HUES6 (cell line): ENCODE measurements at regions not wholly inside any gene's neighbourhood (a gene's known extent, or its start where the extent isn't known, plus 50 kb on each side); places are given as distances from the start of the nearest gene placed in this dataset.

Source experiments
- H3K27ac ChIP-seq: 2 replicates; pipeline ENCODE4 v1.7.0; 2013; ENCODE audit warnings: low read depth, mild to moderate bottlenecking, low read length, inconsistent platforms
- H3K27me3 ChIP-seq: 2 replicates; pipeline ENCODE4 v1.6.1; 2013; ENCODE audit warnings: low read length; ENCODE audit not compliant: control insufficient read depth, insufficient read depth
- H3K36me3 ChIP-seq: 2 replicates; pipeline ENCODE4 v1.6.1; 2013; ENCODE audit warnings: low read length; ENCODE audit not compliant: control insufficient read depth, insufficient read depth
- H3K4me1 ChIP-seq: 2 replicates; pipeline ENCODE4 v1.6.1; 2013; ENCODE audit warnings: low read length; ENCODE audit not compliant: control insufficient read depth, insufficient read depth
- H3K4me3 ChIP-seq: 2 replicates; pipeline ENCODE4 v1.5.1; 2013; ENCODE audit warnings: low read depth, low read length
- H3K9ac ChIP-seq: one replicate; pipeline ENCODE4 v1.6.1; 2013; ENCODE audit warnings: mild to moderate bottlenecking, low read length
- H3K9me3 ChIP-seq: 2 replicates; pipeline ENCODE4 v1.6.1; 2013; ENCODE audit warnings: low read depth, low read length; ENCODE audit not compliant: control insufficient read depth, insufficient read depth

DNA sequence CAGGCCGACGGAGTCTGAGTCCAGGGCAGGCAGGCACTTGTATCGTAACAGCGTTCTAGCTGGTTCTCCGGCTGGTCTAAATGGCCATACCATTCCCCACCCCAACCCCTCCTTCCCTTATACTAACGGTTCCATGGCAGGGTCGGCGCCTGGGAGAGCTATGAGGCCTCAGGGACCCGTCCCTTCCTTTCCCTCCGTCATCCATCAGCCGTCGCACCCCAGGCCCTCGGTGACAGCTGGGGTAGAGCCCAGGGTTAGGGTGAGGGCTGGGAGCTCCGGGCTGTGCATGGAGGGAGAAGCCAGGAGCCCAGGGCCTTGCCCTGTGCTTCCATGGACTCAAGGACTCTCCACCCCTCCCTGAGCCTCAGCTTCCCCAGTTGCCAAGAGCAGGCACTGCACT, 101.4 kb downstream of the RBFOX3 start:
- H3K27ac ChIP-seq = no peak overlapping the region
- H3K36me3 ChIP-seq = no peaks in the 10 kb centered on the region
- H3K9ac ChIP-seq = no peak overlapping the region
- H3K4me3 ChIP-seq = no peak overlapping the region
- H3K27me3 ChIP-seq = no peaks in the 10 kb centered on the region
- H3K9me3 ChIP-seq = peaks cover 14% of the 10 kb centered on the region; the same call in 1 of the 2 replicates
- no peaks in the 10 kb centered on the region for H3K4me1 ChIP-seq

DNA sequence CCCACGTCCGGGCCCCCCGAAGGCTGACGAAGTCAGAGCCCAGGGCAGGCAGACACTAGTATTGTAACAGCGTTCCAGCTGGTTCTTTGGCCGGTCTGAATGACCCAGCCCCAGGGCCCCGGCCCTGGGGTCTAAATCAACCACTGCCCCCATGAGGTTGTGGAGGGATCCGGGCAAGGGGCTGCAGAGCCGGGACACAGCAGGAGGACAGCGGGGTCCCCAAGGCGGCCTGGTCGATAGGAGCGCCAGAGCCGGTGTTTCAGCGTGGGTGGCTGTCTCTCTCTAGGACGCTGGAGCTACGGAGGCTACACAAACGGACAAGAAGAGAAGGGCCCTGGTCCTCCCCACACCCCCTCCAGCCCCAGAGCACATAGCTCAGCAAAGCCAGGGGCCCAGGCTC, 101.8 kb downstream of the RBFOX3 start:
- H3K27me3 ChIP-seq = no peaks in the 10 kb centered on the region
- no peaks in the 10 kb centered on the region for H3K4me1 ChIP-seq
- no peak overlapping the region for H3K9ac ChIP-seq
- no peaks in the 10 kb centered on the region for H3K36me3 ChIP-seq
- H3K4me3 ChIP-seq = no peak overlapping the region
- H3K9me3 ChIP-seq = peaks cover 14% of the 10 kb centered on the region; the same call in 1 of the 2 replicates
- no peak overlapping the region for H3K27ac ChIP-seq

DNA sequence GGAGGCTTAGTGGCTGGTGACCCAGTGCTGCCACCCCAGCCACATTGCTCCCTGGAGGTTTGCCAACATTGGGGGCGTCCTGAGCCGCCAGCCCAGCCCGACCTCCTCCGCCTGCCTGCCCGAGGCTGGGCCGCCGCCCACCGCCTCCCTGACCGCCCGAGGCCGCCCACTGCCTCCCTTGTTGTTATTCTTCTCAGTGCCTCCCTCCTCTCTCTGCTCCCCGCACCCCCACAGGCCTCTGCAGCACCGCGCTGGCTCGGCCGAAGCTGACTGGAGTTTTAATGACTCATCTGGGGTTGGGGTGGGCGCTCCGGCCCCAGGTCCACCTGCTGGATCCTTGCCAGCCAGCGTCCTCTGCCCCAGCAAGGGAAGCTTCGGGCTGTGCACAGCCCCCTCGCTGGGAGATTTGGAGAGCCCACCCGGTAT, 102.5 kb downstream of the RBFOX3 start:
- H3K27ac ChIP-seq = no peak overlapping the region
- H3K9ac ChIP-seq = no peak overlapping the region
- H3K9me3 ChIP-seq = peaks cover 12% of the 10 kb centered on the region; the same call in 1 of the 2 replicates
- H3K4me1 ChIP-seq = no peaks in the 10 kb centered on the region
- H3K4me3 ChIP-seq = no peak overlapping the region
- H3K36me3 ChIP-seq = no peaks in the 10 kb centered on the region
- no peaks in the 10 kb centered on the region for H3K27me3 ChIP-seq

DNA sequence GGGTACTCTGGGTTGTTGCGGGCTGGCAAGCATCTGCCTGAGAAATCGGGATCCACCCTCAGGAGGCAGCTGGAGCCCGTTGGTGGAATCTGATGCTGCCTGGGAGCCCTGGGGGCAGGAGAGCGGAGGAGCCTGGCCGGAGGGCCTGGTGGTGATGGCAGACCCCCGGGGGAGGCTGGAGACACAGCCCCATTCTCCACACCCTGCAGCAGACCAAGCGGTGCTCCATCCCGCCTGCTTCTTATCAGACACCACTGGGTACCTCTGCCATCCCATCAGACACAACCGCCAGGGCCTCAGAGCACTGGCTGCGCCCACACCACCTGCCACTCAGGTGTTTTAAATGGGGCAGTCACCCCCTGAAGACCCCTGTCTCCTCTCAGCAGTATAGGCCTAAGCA, 103.9 kb downstream of the RBFOX3 start:
- H3K4me1 ChIP-seq = no peaks in the 10 kb centered on the region
- no peak overlapping the region for H3K27ac ChIP-seq
- H3K36me3 ChIP-seq = no peaks in the 10 kb centered on the region
- no peak overlapping the region for H3K9ac ChIP-seq
- H3K27me3 ChIP-seq = no peaks in the 10 kb centered on the region
- H3K4me3 ChIP-seq = no peak overlapping the region
- H3K9me3 ChIP-seq = peaks cover 4% of the 10 kb centered on the region; the same call in 1 of the 2 replicates

DNA sequence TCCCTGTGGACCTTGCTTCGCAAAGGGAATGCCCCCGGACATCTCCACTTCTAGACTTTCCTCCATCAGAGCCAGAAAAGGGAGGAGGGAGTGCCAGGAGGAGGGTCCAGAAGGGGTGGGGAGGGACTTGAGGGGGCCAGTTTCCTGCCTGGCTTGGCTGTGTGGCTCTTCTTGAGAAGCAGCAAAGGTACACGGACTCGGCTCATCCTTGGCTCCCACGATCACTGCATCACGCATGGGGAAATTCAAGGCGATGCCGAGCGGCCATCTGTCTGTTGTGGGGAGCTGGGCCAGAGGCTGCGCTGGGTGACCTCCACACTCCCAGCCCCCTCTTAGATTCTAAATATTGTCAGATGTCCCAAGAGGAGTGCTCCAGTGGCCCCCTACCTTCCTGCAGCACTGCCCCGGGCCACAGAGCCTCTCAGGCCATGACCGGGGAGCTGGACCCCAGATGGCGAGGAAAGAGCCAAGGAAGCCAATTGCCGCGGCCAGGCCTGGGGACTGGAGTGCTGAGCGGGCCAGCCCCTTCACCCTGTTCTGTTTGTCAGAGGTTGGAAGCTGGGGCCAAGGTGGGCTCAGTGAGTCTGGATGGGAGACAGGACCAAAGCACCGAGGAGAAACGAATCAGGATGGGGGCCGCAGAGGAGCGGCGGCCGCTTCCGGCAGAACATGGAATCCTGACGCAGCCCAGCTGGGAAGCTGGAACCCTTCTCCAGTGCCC, 104.5 kb downstream of the RBFOX3 start:
- Histone ChIP-seq H3K36me3 (no peaks in the 10 kb centered on the region), H3K9me3 (peaks cover 4% of the 10 kb centered on the region; the same call in 1 of the 2 replicates), H3K27me3 (no peaks in the 10 kb centered on the region), H3K4me1 (no peaks in the 10 kb centered on the region; the same call in 1 of the 2 replicates), H3K27ac (no peak overlapping the region), H3K9ac (no peak overlapping the region), H3K4me3 (no peak overlapping the region)

DNA sequence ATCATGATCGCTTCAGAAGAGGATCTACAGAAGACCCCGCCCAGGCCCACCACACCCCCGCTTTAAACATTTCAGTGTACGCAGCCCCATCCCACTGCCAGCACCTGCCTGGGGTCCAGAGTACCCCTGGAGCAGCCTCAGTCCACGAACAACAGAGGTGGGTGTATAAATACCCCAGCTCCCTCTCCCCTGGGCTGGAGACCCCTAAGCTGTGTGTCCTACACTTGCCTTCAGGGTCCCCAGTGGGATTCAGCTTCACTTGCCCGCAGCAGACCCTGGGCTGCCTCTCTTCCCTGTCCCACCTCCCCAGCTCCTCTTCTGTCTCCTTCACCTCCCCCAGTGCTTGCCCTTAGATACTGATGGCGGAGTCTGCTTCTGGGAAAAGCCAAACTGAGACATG, 105.7 kb downstream of the RBFOX3 start:
- Histone ChIP-seq H3K36me3 (no peaks in the 10 kb centered on the region), H3K27ac (no peak overlapping the region), H3K4me1 (peaks cover 4% of the 10 kb centered on the region; the same call in 1 of the 2 replicates), H3K9ac (no peak overlapping the region), H3K9me3 (no peaks in the 10 kb centered on the region), H3K4me3 (no peak overlapping the region), H3K27me3 (no peaks in the 10 kb centered on the region)

DNA sequence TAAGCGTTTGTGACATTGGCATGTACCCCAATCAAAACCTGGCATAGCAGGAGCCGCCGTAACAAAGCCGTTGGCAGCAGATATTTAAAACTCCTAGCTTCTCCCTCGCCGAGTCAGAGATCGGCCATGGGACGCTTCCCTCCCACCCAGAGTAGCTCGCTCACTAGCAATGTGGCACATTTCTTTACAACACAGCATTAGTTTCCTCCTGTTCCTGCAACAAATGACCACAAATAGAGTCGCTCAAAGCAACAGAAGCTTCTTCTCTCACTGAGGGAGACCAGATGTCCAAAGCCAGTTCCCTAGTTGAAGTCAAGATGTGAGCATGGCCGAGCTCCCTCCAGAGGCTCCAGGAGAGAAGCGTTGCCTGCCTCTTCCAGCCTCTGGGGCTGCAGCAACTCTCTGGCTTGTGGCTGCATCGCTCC, 106.7 kb downstream of the RBFOX3 start:
- no peak overlapping the region for H3K4me3 ChIP-seq
- no peaks in the 10 kb centered on the region for H3K36me3 ChIP-seq
- peaks cover 4% of the 10 kb centered on the region; the same call in 1 of the 2 replicates for H3K4me1 ChIP-seq
- no peaks in the 10 kb centered on the region for H3K27me3 ChIP-seq
- no peaks in the 10 kb centered on the region for H3K9me3 ChIP-seq
- no peak overlapping the region for H3K9ac ChIP-seq
- no peak overlapping the region for H3K27ac ChIP-seq

DNA sequence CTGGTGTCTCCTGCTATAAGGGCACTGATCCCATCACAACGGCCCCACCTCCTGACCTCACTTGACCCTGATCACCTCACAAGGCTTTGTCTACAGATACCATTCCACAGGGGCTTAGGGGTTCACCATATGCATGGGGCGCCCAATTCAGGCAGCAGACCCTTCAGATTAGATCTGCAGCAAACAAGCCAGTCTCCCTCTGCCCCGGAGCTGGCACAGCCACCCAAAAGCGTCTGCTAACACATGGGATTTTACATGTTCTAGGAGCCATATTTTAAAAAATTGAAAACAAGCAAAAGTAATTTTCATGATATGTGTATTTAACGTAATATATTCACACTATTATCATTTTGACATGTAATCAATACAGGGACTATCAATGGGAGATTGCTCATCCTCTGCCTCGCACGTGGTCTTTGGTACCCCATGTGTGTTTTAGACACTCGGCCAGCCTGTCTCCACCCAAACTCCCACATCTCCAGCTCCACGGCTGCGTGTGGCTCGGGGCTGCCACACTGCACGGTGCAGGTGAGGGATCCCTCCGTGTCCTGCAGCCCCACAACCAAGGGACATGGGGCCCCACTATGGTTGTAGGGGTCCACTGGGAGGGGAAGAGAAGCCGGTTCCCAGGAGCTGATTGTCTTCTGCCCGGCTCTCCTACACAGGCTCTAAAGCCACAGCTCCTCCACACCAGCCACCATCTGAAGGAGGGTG, 107.6 kb downstream of the RBFOX3 start:
- no peaks in the 10 kb centered on the region for H3K9me3 ChIP-seq
- no peak overlapping the region for H3K9ac ChIP-seq
- no peaks in the 10 kb centered on the region for H3K27me3 ChIP-seq
- H3K4me3 ChIP-seq = no peak overlapping the region
- no peak overlapping the region for H3K27ac ChIP-seq
- H3K36me3 ChIP-seq = no peaks in the 10 kb centered on the region
- peaks cover 4% of the 10 kb centered on the region; the same call in 1 of the 2 replicates for H3K4me1 ChIP-seq

DNA sequence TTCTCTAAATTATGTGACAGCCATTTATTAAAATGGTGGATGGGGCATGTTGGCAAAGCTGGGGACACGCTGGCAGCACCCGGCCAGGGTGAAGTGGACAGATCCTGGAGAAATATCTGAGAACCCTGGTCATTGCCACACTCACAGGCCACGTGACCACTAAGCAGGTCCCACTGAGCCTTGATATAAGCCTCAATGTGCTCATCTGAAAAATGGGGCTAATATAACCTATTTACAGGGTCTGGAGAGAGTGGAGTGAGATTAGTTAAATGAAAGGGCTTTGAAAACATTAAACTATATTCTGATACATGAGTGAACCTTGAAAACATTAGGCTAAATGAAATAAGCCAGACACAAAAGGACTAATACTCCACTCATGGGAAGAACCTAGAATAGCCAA, 108.9 kb downstream of the RBFOX3 start:
- Histone ChIP-seq H3K9me3 (no peaks in the 10 kb centered on the region), H3K27me3 (no peaks in the 10 kb centered on the region), H3K4me3 (no peak overlapping the region), H3K36me3 (no peaks in the 10 kb centered on the region), H3K4me1 (peaks cover 4% of the 10 kb centered on the region; the same call in 1 of the 2 replicates), H3K9ac (no peak overlapping the region), H3K27ac (no peak overlapping the region)

DNA sequence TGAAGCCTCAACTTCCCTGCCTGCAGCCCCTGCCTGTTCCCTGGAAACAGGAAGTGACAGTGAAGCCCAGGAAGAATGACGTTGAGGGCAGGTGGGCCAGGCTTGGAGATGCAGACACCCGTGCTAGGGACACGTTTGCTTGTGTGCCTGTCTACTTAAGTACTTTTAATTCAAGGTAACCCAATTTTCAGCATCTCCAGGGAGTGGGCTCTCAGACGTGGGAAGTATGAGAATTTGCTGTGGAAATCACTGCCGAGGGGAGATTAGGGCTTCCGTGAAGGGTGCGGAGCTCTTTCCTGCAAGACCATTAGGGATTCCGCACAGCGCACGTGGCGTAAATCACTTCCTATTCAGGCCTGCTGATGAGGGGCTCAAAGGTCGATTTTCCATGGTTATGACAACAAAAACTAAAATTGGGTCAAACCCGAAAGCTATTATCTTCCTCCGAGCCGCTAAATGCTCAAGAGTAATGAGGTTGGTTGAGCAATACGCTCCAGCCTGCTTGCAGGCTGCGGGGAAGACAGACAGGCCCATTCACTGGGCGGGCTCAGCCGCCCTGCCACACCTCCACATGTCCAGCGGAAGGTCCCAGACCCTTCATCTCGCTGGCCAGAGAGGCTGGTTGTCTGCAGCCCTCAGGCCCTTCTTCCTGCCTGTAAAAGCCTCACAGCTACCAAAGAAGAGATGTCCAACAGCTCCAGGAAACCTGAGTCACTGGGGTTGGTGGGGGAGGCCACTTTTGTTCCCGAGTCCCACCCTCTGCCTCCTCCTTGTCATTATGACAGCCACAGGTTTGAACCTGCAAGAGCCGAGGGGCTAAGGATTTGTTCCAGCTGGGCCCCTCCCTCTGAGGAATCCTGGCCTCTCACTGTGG, 109.9 kb downstream of the RBFOX3 start:
- Histone ChIP-seq H3K9ac (no peak overlapping the region), H3K27me3 (no peaks in the 10 kb centered on the region), H3K9me3 (no peaks in the 10 kb centered on the region), H3K27ac (no peak overlapping the region), H3K4me3 (no peak overlapping the region), H3K36me3 (no peaks in the 10 kb centered on the region), H3K4me1 (peaks cover 4% of the 10 kb centered on the region; the same call in 1 of the 2 replicates)
